H9 (cell line): ENCODE measurements at regions not wholly inside any gene's neighbourhood (a gene's known extent, or its start where the extent isn't known, plus 50 kb on each side); places are given as distances from the start of the nearest gene placed in this dataset.

Experiments used
- DNase-seq: peaks from one replicate; pipeline ENCODE4 v3.0.0-alpha.2; 2017
- H2AFZ ChIP-seq: one replicate; pipeline ENCODE4 v1.6.1; 2013; ENCODE audit warnings: mild to moderate bottlenecking, low read length, control low read depth, moderate library complexity
- H2AK5ac ChIP-seq: 2 replicates; pipeline ENCODE4 v1.6.1; 2013; ENCODE audit warnings: low read length, control low read depth, mixed read lengths; ENCODE audit not compliant: insufficient read length
- H2BK120ac ChIP-seq: one replicate; pipeline ENCODE4 v1.6.1; 2013; ENCODE audit warnings: low read depth, mild to moderate bottlenecking, low read length, control low read depth, inconsistent platforms; ENCODE audit not compliant: poor library complexity, severe bottlenecking
- H2BK12ac ChIP-seq: 2 replicates; pipeline ENCODE4 v1.6.1; 2013; ENCODE audit warnings: low read length, control low read depth, mixed read lengths, low read depth; ENCODE audit not compliant: insufficient read length
- H2BK15ac ChIP-seq: 2 replicates; pipeline ENCODE4 v1.6.1; 2013; ENCODE audit warnings: low read depth, low read length, control low read depth
- H2BK20ac ChIP-seq: one replicate; pipeline ENCODE4 v1.6.1; 2013; ENCODE audit warnings: low read depth, mild to moderate bottlenecking, low read length, control low read depth, inconsistent platforms; ENCODE audit not compliant: poor library complexity, severe bottlenecking
- H2BK5ac ChIP-seq: 2 replicates; pipeline ENCODE4 v1.6.1; 2013; ENCODE audit warnings: low read length, control low read depth, mixed read lengths; ENCODE audit not compliant: insufficient read length
- H3K14ac ChIP-seq: 2 replicates; pipeline ENCODE4 v1.6.1; 2013; ENCODE audit warnings: low read length, control low read depth; ENCODE audit not compliant: insufficient read depth
- H3K18ac ChIP-seq: 2 replicates; pipeline ENCODE4 v1.6.1; 2013; ENCODE audit warnings: low read depth, mild to moderate bottlenecking, mixed read lengths, low read length, control low read depth; ENCODE audit not compliant: insufficient read length
- H3K23ac ChIP-seq: 2 replicates; pipeline ENCODE4 v1.6.1; 2013; ENCODE audit warnings: low read length, control low read depth, mixed read lengths, low read depth; ENCODE audit not compliant: insufficient read length
- H3K23me2 ChIP-seq: 2 replicates; pipeline ENCODE4 v1.6.1; 2013; ENCODE audit warnings: low read depth, mild to moderate bottlenecking, mixed read lengths, low read length, control low read depth; ENCODE audit not compliant: insufficient read length, poor library complexity, severe bottlenecking
- H3K27ac ChIP-seq: 2 replicates; pipeline ENCODE4 v1.5.1; 2013; ENCODE audit warnings: low read length, control low read depth, mixed read lengths, low read depth; ENCODE audit not compliant: insufficient read length
- H3K27me3 ChIP-seq: 2 replicates; pipeline ENCODE4 v1.6.1; 2013; ENCODE audit warnings: low read length, control low read depth, inconsistent platforms; ENCODE audit not compliant: insufficient read depth
- H3K4ac ChIP-seq: 2 replicates; pipeline ENCODE4 v1.6.1; 2013; ENCODE audit warnings: low read depth, mild to moderate bottlenecking, control low read depth, inconsistent platforms, low read length, moderate library complexity
- H3K4me1 ChIP-seq: 2 replicates; pipeline ENCODE4 v1.6.1; 2013; ENCODE audit warnings: low read length, control low read depth, inconsistent platforms; ENCODE audit not compliant: insufficient read depth
- H3K4me2 ChIP-seq: 2 replicates; pipeline ENCODE4 v1.6.1; 2013; ENCODE audit warnings: low read length, control low read depth, mixed read lengths; ENCODE audit not compliant: insufficient read length, insufficient read depth
- H3K56ac ChIP-seq: 2 replicates; pipeline ENCODE4 v1.6.1; 2013; ENCODE audit warnings: low read depth, mild to moderate bottlenecking, mixed read lengths, low read length, control low read depth; ENCODE audit not compliant: insufficient read length
- H3K79me1 ChIP-seq: 2 replicates; pipeline ENCODE4 v1.6.1; 2013; ENCODE audit warnings: low read depth, mild to moderate bottlenecking, moderate library complexity, low read length, control low read depth, inconsistent platforms; ENCODE audit not compliant: insufficient read depth, poor library complexity, severe bottlenecking
- H3K79me2 ChIP-seq: 2 replicates; pipeline ENCODE4 v1.6.1; 2013; ENCODE audit warnings: low read length, control low read depth, inconsistent platforms; ENCODE audit not compliant: insufficient read depth
- H3K9ac ChIP-seq: 2 replicates; pipeline ENCODE4 v1.6.1; 2013; ENCODE audit warnings: low read length, control low read depth, mixed read lengths; ENCODE audit not compliant: insufficient read length; ENCODE audit errors: extremely low read depth
- H3K9me3 ChIP-seq: one replicate; pipeline ENCODE4 v1.6.1; 2013; ENCODE audit warnings: low read depth, low read length, inconsistent platforms; ENCODE audit not compliant: control insufficient read depth
- H3T11ph ChIP-seq: one replicate; pipeline ENCODE4 v1.6.1; 2013; ENCODE audit warnings: mild to moderate bottlenecking, low read length, control low read depth, inconsistent platforms
- H4K20me1 ChIP-seq: one replicate; pipeline ENCODE4 v1.6.1; 2013; ENCODE audit not compliant: control insufficient read depth, insufficient read length, insufficient read depth
- H4K5ac ChIP-seq: 2 replicates; pipeline ENCODE4 v1.6.1; 2013; ENCODE audit warnings: low read depth, mild to moderate bottlenecking, mixed read lengths, low read length, control low read depth; ENCODE audit not compliant: insufficient read length
- H4K8ac ChIP-seq: replicated peaks from 2 replicates; pipeline ENCODE4 v1.6.1; 2013; ENCODE audit warnings: low read length, control low read depth, mixed read lengths, low read depth; ENCODE audit not compliant: insufficient read length
- H4K91ac ChIP-seq: 2 replicates; pipeline ENCODE4 v1.6.1; 2013; ENCODE audit warnings: low read depth, mild to moderate bottlenecking, moderate library complexity, mixed read lengths, low read length, control low read depth; ENCODE audit not compliant: insufficient read length
- H3K27ac Mint-ChIP-seq, 3 experiments: 2 replicates in 2 of 3; 3 replicates in 1 of 3; pipeline ENCODE4 v1.8.0; 2020 to 2021; ENCODE audit warnings: mixed read lengths in 3 of 3, mild to moderate bottlenecking in 1 of 3, moderate library complexity in 1 of 3
- H3K27me3 Mint-ChIP-seq: 2 replicates; pipeline ENCODE4 v1.8.0; 2021; ENCODE audit warnings: low read depth, mild to moderate bottlenecking, moderate library complexity, mixed read lengths
- H3K36me3 Mint-ChIP-seq, 3 experiments: 2 replicates in 2 of 3; 3 replicates in 1 of 3; pipeline ENCODE4 v1.8.0; 2020 to 2021; ENCODE audit warnings: low read depth in 3 of 3, mixed read lengths in 3 of 3; ENCODE audit not compliant: insufficient read depth in 1 of 3
- H3K4me1 Mint-ChIP-seq, 2 experiments: 2 replicates each; pipeline ENCODE4 v1.8.0; 2020; ENCODE audit warnings: mixed read lengths in 2 of 2
- H3K4me3 Mint-ChIP-seq, 2 experiments: 2 replicates in 1 of 2; 3 replicates in 1 of 2; pipeline ENCODE4 v1.8.0; 2020 to 2021; ENCODE audit warnings: mild to moderate bottlenecking in 2 of 2, mixed read lengths in 2 of 2, moderate library complexity in 1 of 2
- H3K9me3 Mint-ChIP-seq, 2 experiments: 2 replicates in 1 of 2; 3 replicates in 1 of 2; pipeline ENCODE4 v1.8.0; 2020; ENCODE audit warnings: mild to moderate bottlenecking in 2 of 2, mixed read lengths in 2 of 2, moderate library complexity in 1 of 2
- WGBS: extraction: QIAGEN DNeasy Blood & Tissue Kit; methylation state at CpG from one replicate; pipeline ENCODE4 v1.1.7; 2013; ENCODE audit warnings: missing lambda C conversion rate, low lambda C conversion rate, mixed read lengths; ENCODE audit not compliant: insufficient read length; ENCODE audit errors: extremely low coverage; 5-methylcytosine and 5-hydroxymethylcytosine counted together
- TF ChIP-seq, protein P1 (sequence below): fragments of 200-600 bp; sonication (generic); conservative IDR thresholded peaks from 3 replicates; pipeline ENCODE4 v1.8.0; 2021; ENCODE audit warnings: antibody characterized with exemption, mild to moderate bottlenecking

DNA sequence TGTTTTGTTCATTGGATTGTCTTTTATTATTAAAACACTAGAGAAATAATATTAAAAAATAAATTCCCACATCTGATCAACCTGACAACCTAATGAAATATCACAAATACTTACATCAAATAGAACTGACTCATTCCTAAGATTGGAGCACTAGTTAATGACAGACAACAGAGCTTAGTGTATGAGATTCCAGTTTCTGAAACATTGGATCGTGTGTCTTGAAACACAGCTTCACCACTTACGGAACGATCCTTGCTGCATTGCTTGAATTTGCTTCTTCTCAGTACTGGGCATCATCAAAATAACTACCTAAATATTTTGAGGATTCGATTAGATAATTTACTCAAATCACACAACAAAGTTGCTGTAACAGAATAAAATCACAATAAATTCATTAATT lies 667.2 kb upstream of the CDH18 start:
- Histone ChIP-seq H2AFZ (no peak overlapping the region), H3K23ac (no peak overlapping the region), H3K56ac (no peak overlapping the region), H3K4me1 (no peaks in the 10 kb centered on the region), H3K27ac (no peak overlapping the region), H3K4me2 (no peak overlapping the region), H2AK5ac (no peak overlapping the region), H3T11ph (no peak overlapping the region), H3K79me2 (no peaks in the 10 kb centered on the region), H3K18ac (no peak overlapping the region), H3K27me3 (no peaks in the 10 kb centered on the region), H2BK120ac (no peak overlapping the region), H4K8ac (no peak overlapping the region), H3K23me2 (no peaks in the 10 kb centered on the region), H2BK20ac (no peak overlapping the region), H2BK5ac (no peak overlapping the region), H3K9me3 (no peaks in the 10 kb centered on the region), H4K20me1 (no peaks in the 10 kb centered on the region), H4K5ac (no peak overlapping the region), H3K9ac (no peak overlapping the region), H4K91ac (no peak overlapping the region), H3K4ac (no peak overlapping the region), H2BK15ac (no peak overlapping the region), H2BK12ac (no peak overlapping the region), H3K14ac (no peak overlapping the region), H3K79me1 (no peaks in the 10 kb centered on the region)
- no peak for DNase-seq
- Mint-ChIP-seq H3K27ac (no peak overlapping the region), H3K36me3 (0 out of 7 replicates have a peak, but pooled peaks cover 0 to 3% (median 0%) of the 10 kb centered on the region in 3 experiments), H3K4me3 (no peak overlapping the region), H3K4me1 (no peaks in the 10 kb centered on the region), H3K27me3 (no peaks in the 10 kb centered on the region; the same call in 1 of the 2 replicates), H3K9me3 (peaks cover 2 to 3% of the 10 kb centered on the region in 2 experiments; a peak in 1 of 5 replicates)
- WGBS, result no CpG with 5 or more reads among the region's 4 CpGs
- TF ChIP-seq, protein P1, sequence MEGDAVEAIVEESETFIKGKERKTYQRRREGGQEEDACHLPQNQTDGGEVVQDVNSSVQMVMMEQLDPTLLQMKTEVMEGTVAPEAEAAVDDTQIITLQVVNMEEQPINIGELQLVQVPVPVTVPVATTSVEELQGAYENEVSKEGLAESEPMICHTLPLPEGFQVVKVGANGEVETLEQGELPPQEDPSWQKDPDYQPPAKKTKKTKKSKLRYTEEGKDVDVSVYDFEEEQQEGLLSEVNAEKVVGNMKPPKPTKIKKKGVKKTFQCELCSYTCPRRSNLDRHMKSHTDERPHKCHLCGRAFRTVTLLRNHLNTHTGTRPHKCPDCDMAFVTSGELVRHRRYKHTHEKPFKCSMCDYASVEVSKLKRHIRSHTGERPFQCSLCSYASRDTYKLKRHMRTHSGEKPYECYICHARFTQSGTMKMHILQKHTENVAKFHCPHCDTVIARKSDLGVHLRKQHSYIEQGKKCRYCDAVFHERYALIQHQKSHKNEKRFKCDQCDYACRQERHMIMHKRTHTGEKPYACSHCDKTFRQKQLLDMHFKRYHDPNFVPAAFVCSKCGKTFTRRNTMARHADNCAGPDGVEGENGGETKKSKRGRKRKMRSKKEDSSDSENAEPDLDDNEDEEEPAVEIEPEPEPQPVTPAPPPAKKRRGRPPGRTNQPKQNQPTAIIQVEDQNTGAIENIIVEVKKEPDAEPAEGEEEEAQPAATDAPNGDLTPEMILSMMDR, result no peak
